DND-41 (cell line): ENCODE measurements at regions not wholly inside any gene's neighbourhood (a gene's known extent, or its start where the extent isn't known, plus 50 kb on each side); places are given as distances from the start of the nearest gene placed in this dataset.

Experiments used
- ATAC-seq: fragments of 200-7000 bp; cut with Tn5 transposase; 3 replicates; pipeline ENCODE4 v1.9.1; 2021; ENCODE audit warnings: low read depth; ENCODE audit not compliant: insufficient read depth
- DNase-seq: peaks from one replicate; pipeline ENCODE4 v3.0.0-alpha.2; 2020
- H2AFZ ChIP-seq: 2 replicates; pipeline ENCODE4 v1.6.0; 2012; ENCODE audit warnings: low read depth, low read length
- H3K27ac ChIP-seq: 2 replicates; pipeline ENCODE4 v1.5.1; 2012; ENCODE audit warnings: low read length, inconsistent platforms
- H3K27me3 ChIP-seq: fragments of 200-600 bp; sonication (generic); 2 replicates; pipeline ENCODE4 v1.6.0; 2012; ENCODE audit warnings: low read length, mild to moderate bottlenecking, inconsistent platforms; ENCODE audit not compliant: insufficient read depth, poor library complexity
- H3K36me3 ChIP-seq: 2 replicates; pipeline ENCODE4 v1.5.1; 2012; ENCODE audit warnings: low read length, inconsistent platforms; ENCODE audit not compliant: insufficient read depth
- H3K4me1 ChIP-seq: 2 replicates; pipeline ENCODE4 v1.5.1; 2012; ENCODE audit warnings: mild to moderate bottlenecking, low read length; ENCODE audit not compliant: insufficient read depth
- H3K4me2 ChIP-seq: 2 replicates; pipeline ENCODE4 v1.6.0; 2012; ENCODE audit warnings: mild to moderate bottlenecking, moderate library complexity, low read length, inconsistent platforms; ENCODE audit not compliant: insufficient read depth
- H3K4me3 ChIP-seq, 2 experiments: fragments of 200-600 bp in 1 of 2; shearing (Covaris generic) in 1 of 2; 2 replicates each; pipeline ENCODE4 v1.5.1; 2012 to 2016; ENCODE audit warnings: inconsistent platforms in 2 of 2, low read length in 2 of 2, mild to moderate bottlenecking in 2 of 2, low read depth in 1 of 2, moderate library complexity in 1 of 2
- H3K79me2 ChIP-seq: 2 replicates; pipeline ENCODE4 v1.6.0; 2012; ENCODE audit warnings: low read length, inconsistent platforms; ENCODE audit not compliant: insufficient read depth
- H3K9ac ChIP-seq: 2 replicates; pipeline ENCODE4 v1.6.0; 2012; ENCODE audit warnings: low read depth, mild to moderate bottlenecking, inconsistent platforms, low read length, moderate library complexity
- H3K9me3 ChIP-seq: 2 replicates; pipeline ENCODE4 v1.5.1; 2012; ENCODE audit warnings: low read length, moderate library complexity, mild to moderate bottlenecking, inconsistent platforms; ENCODE audit not compliant: insufficient read depth, severe bottlenecking
- H4K20me1 ChIP-seq: 2 replicates; pipeline ENCODE4 v1.6.0; 2012; ENCODE audit warnings: low read length; ENCODE audit not compliant: insufficient read depth
- EZH2 ChIP-seq: IDR thresholded peaks from 3 replicates; pipeline ENCODE4 v1.6.1; 2012; ENCODE audit warnings: borderline replicate concordance, low read depth, mild to moderate bottlenecking, moderate library complexity, low read length, inconsistent platforms; ENCODE audit not compliant: severe bottlenecking
- TF ChIP-seq, protein P1 (sequence below): IDR thresholded peaks from 2 replicates; pipeline ENCODE4 v1.5.1; 2012; ENCODE audit warnings: borderline replicate concordance, low read length, moderate library complexity, mild to moderate bottlenecking; ENCODE audit not compliant: poor library complexity, severe bottlenecking; ENCODE audit errors: extremely low read depth

DNA sequence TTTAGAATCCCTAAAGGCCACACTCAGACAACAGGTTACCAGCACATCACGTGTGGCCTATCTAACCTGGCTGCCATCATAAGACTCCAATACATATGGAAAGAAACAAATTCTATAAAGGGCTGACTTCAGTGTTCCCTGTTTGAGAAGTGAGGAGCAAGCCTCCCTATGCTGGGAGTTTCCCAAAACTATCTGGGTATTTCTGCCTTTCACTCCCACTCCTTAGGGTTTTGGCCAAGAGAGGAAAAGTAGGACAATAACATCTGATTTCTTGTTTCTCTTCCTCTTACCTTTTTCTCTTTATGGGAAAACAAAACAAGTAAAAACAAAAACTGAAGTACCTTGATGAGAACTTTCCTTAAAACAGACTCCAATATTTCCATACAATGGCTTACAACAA is 121.5 kb upstream of the COL8A1 start:
- ATAC-seq (no peak), DNase-seq (no peak)
- H2AFZ ChIP-seq: no peak overlapping the region
- H3K4me1 ChIP-seq: no peaks in the 10 kb centered on the region
- H3K4me3 ChIP-seq: no peak overlapping the region
- H3K79me2 ChIP-seq: no peaks in the 10 kb centered on the region
- TF ChIP-seq EZH2: no peak
- TF ChIP-seq, protein P1, sequence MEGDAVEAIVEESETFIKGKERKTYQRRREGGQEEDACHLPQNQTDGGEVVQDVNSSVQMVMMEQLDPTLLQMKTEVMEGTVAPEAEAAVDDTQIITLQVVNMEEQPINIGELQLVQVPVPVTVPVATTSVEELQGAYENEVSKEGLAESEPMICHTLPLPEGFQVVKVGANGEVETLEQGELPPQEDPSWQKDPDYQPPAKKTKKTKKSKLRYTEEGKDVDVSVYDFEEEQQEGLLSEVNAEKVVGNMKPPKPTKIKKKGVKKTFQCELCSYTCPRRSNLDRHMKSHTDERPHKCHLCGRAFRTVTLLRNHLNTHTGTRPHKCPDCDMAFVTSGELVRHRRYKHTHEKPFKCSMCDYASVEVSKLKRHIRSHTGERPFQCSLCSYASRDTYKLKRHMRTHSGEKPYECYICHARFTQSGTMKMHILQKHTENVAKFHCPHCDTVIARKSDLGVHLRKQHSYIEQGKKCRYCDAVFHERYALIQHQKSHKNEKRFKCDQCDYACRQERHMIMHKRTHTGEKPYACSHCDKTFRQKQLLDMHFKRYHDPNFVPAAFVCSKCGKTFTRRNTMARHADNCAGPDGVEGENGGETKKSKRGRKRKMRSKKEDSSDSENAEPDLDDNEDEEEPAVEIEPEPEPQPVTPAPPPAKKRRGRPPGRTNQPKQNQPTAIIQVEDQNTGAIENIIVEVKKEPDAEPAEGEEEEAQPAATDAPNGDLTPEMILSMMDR: no peak
- no peak overlapping the region for H3K9ac ChIP-seq
- H4K20me1 ChIP-seq: no peaks in the 10 kb centered on the region
- no peak overlapping the region for H3K27ac ChIP-seq
- no peaks in the 10 kb centered on the region for H3K36me3 ChIP-seq
- H3K4me2 ChIP-seq: no peak overlapping the region
- no peaks in the 10 kb centered on the region for H3K9me3 ChIP-seq
- no peaks in the 10 kb centered on the region for H3K27me3 ChIP-seq

DNA sequence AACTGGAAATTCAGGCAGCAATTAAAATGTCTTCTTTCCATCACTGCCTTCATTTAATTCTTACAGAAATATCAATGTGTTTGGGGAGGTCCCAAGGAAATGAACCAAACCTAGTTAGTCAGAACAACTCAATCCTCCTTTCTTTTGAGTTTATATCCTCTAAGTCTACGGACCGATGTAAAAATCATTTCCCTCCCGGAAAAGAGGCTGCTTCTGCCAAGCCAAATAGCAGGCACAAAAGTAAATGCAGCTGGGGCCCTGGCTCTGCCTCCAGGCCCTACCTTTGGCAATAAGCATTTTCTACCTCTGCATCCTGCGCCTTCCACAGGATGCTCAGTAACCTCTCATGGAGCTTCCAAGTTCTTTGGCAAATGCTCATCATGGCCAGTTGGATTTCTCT is 122.5 kb upstream of the COL8A1 start:
- no peak overlapping the region for H3K4me2 ChIP-seq
- no peaks in the 10 kb centered on the region for H4K20me1 ChIP-seq
- H3K4me1 ChIP-seq: no peaks in the 10 kb centered on the region
- no peaks in the 10 kb centered on the region for H3K79me2 ChIP-seq
- no peak overlapping the region for H3K9ac ChIP-seq
- no peaks in the 10 kb centered on the region for H3K27me3 ChIP-seq
- H2AFZ ChIP-seq: no peak overlapping the region
- no peaks in the 10 kb centered on the region for H3K36me3 ChIP-seq
- H3K4me3 ChIP-seq: no peak overlapping the region
- no peak for ATAC-seq
- H3K27ac ChIP-seq: no peak overlapping the region
- no peak for DNase-seq
- H3K9me3 ChIP-seq: no peaks in the 10 kb centered on the region
- TF ChIP-seq EZH2: no peak
- TF ChIP-seq, protein P1: no peak

DNA sequence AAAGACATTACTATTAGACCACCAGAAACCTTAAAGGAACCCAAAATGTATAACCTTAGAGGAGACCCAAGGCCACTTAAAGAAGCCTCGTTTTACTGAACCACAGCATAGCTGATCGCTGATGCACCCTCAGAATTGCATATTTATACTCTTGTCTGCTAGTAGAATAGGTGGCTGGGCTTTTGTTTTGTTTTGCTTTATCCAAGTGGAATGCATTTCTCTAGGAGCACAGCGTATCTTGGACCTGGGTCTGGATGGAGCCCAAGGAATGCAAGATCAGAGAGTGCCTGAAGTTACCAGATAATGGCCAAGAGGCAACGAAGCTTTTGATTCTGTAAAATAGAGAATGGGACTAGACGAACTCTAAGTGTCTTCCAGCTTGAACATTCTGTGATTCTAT is 129.2 kb upstream of the COL8A1 start:
- Histone ChIP-seq H3K4me2 (no peak overlapping the region), H4K20me1 (no peaks in the 10 kb centered on the region), H3K4me3 (no peak overlapping the region), H3K27ac (no peak overlapping the region), H3K4me1 (no peaks in the 10 kb centered on the region), H3K27me3 (no peaks in the 10 kb centered on the region), H2AFZ (no peak overlapping the region), H3K36me3 (no peaks in the 10 kb centered on the region), H3K9ac (no peak overlapping the region), H3K79me2 (no peaks in the 10 kb centered on the region), H3K9me3 (no peaks in the 10 kb centered on the region)
- no peak for DNase-seq
- no peak for ATAC-seq
- no peak for TF ChIP-seq EZH2
- TF ChIP-seq, protein P1: no peak

DNA sequence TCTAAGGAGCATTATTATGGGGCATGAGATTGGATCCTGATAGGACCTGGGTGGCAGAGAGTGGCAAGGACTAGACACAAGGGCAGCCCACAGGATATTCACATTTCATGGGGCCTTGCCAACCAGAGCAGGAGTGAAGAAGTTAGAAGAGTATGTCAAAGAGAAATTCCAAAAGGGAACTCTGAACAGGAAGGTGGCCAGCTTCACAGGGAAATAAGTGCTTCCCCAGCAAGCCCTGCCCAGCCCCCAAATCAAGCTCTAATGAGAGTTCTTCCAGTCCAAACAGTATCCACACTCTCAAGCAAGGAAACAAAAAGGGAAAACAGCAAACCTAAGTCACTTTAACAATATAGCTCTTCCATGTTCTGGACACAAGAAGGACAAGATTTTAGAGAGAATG is 130.2 kb upstream of the COL8A1 start:
- Histone ChIP-seq H3K36me3 (no peaks in the 10 kb centered on the region), H3K4me3 (no peak overlapping the region), H2AFZ (no peak overlapping the region), H3K9me3 (no peaks in the 10 kb centered on the region), H3K4me1 (no peaks in the 10 kb centered on the region), H3K4me2 (no peak overlapping the region), H4K20me1 (no peaks in the 10 kb centered on the region), H3K9ac (no peak overlapping the region), H3K79me2 (no peaks in the 10 kb centered on the region), H3K27me3 (no peaks in the 10 kb centered on the region), H3K27ac (no peak overlapping the region)
- DNase-seq (no peak), ATAC-seq (no peak)
- TF ChIP-seq, protein P1: no peak
- TF ChIP-seq EZH2: no peak
